ENCODE measurements at regions not wholly inside any gene's neighbourhood (a gene's known extent, or its start where the extent isn't known, plus 50 kb on each side); places are given as distances from the start of the nearest gene placed in this dataset.

GRCh38 chr2:2399396-2399795, 68.3 kb upstream of the MYT1L start:
- Histone ChIP-seq H3K9me3 (no peaks in the 10 kb centered on the region), H3K4me1 (no peaks in the 10 kb centered on the region), H3K27ac (no peak overlapping the region), H3K27me3 (no peaks in the 10 kb centered on the region), H3K36me3 (no peaks in the 10 kb centered on the region), H3K4me3 (no peak overlapping the region)
- intact Hi-C loops (cut with DNase I) = no loop called here
- WGBS (ENCODE audit: insufficient coverage, low coverage, low lambda C conversion rate, missing lambda C conversion rate) = 48% methylated on average over 7 of the region's 8 CpGs
- ATAC-seq (no peak), DNase-seq (no peak)
- no peak for TF ChIP-seq CTCF (IDR thresholded peaks at IDR 0.05)

GRCh38 chr2:2392332-2392731, 61.3 kb upstream of the MYT1L start:
- H3K4me1 ChIP-seq = no peaks in the 10 kb centered on the region
- no peaks in the 10 kb centered on the region for H3K27me3 ChIP-seq
- intact Hi-C loops (cut with DNase I) = no loop called here
- no peak for TF ChIP-seq POLR2A (IDR thresholded peaks at IDR 0.05)
- TF ChIP-seq CTCF (IDR thresholded peaks at IDR 0.05) = no peak
- H3K4me3 ChIP-seq = no peak overlapping the region
- no peaks in the 10 kb centered on the region for H3K36me3 ChIP-seq
- H3K9me3 ChIP-seq = no peaks in the 10 kb centered on the region
- DNase-seq = no peak
- no peak for ATAC-seq
- WGBS (ENCODE audit: insufficient coverage, low coverage, low lambda C conversion rate, missing lambda C conversion rate) = 14% methylated on average over 2 of the region's 2 CpGs
- H3K27ac ChIP-seq = no peak overlapping the region

GRCh38 chr2:2389215-2389614, 58.1 kb upstream of the MYT1L start:
- no peaks in the 10 kb centered on the region for H3K27me3 ChIP-seq
- no peak overlapping the region for H3K27ac ChIP-seq
- H3K36me3 ChIP-seq = no peaks in the 10 kb centered on the region
- ATAC-seq (no peak), DNase-seq (no peak)
- no peak for TF ChIP-seq CTCF (IDR thresholded peaks at IDR 0.05)
- TF ChIP-seq POLR2A (IDR thresholded peaks at IDR 0.05) = no peak
- no peak overlapping the region for H3K4me3 ChIP-seq
- no peaks in the 10 kb centered on the region for H3K9me3 ChIP-seq
- H3K4me1 ChIP-seq = no peaks in the 10 kb centered on the region
- intact Hi-C loops (cut with DNase I) = no loop called here

All from right lobe of liver (tissue), 6 donors.